HepG2 (cell line): ENCODE measurements at regions not wholly inside any gene's neighbourhood (a gene's known extent, or its start where the extent isn't known, plus 50 kb on each side); places are given as distances from the start of the nearest gene placed in this dataset.

ENCODE experiments used
- ATAC-seq: fragments of 200-7000 bp; cut with Tn5 transposase; 3 replicates; pipeline ENCODE4 v1.9.1; 2020; ENCODE audit warnings: mild to moderate bottlenecking, moderate library complexity
- BruUV-seq: library from RNA; stranded (reverse); fragments of 400-500 nt; replicated peaks from 2 replicates; lab custom pipeline; 2021; lab: Mats Ljungman, UMichigan
- CTCF ChIA-PET: fragments of 300-600 bp; formaldehyde crosslinking; extraction: SDS; loops from one replicate; lab custom pipeline; 2021; ENCODE audit warnings: low total read pairs, inconsistent platforms, low intra/inter-chr PET ratio; lab: Yijun Ruan, JAX
- POLR2A ChIA-PET: fragments of 350-600 bp; sonication (Branson Sonifier 250); formaldehyde crosslinking; loops from one replicate; lab custom pipeline; 2020; ENCODE audit warnings: antibody characterized with exemption, inconsistent platforms; lab: Yijun Ruan, JAX
- DNase-seq: peaks from one replicate; pipeline ENCODE4 v3.0.0-alpha.2; 2015; ENCODE audit warnings: low spot score
- FAIRE-seq: peaks from 3 replicates; lab custom pipeline; 2011; peaks lifted over from hg19 to GRCh38; lab: Jason Lieb, UNC
- H2AFZ ChIP-seq: one replicate; pipeline ENCODE4 v1.6.1; 2011; ENCODE audit warnings: low read length, inconsistent platforms
- H3K27ac ChIP-seq: fragments of 300-600 bp; 3 replicates; pipeline ENCODE4 v1.8.0; 2011; ENCODE audit warnings: mixed run types, mild to moderate bottlenecking, mixed read lengths, low read length, inconsistent platforms; ENCODE audit not compliant: insufficient read depth; ENCODE audit errors: extremely low read length
- H3K27me3 ChIP-seq, 2 experiments: fragments of 200-600 bp in 1 of 2; 2 replicates in 1 of 2; 3 replicates in 1 of 2; pipeline versions ENCODE4 v1.6.0 to v1.8.0; 2011; ENCODE audit warnings: low read length in 2 of 2, mild to moderate bottlenecking in 2 of 2, moderate library complexity in 2 of 2, inconsistent platforms in 1 of 2; ENCODE audit not compliant: insufficient read depth in 2 of 2, control insufficient read depth in 1 of 2
- H3K36me3 ChIP-seq, 2 experiments: fragments of 200-600 bp in 1 of 2; replicated peaks in 1 of 2; 2 replicates in 1 of 2; 3 replicates in 1 of 2; pipeline versions ENCODE4 v1.5.1 to v1.8.0; 2011; ENCODE audit warnings: low read length in 2 of 2, inconsistent platforms in 1 of 2; ENCODE audit not compliant: insufficient read depth in 2 of 2, control insufficient read depth in 1 of 2
- H3K4me1 ChIP-seq: 2 replicates; pipeline ENCODE4 v1.5.1; 2012; ENCODE audit warnings: low read length, inconsistent platforms; ENCODE audit not compliant: insufficient read depth
- H3K4me2 ChIP-seq: 2 replicates; pipeline ENCODE4 v1.6.0; 2011; ENCODE audit warnings: low read depth, low read length, inconsistent platforms
- H3K4me3 ChIP-seq, 3 experiments: fragments of 200-600 bp in 1 of 3; sonication (generic), shearing (Covaris generic) in 1 of 3; replicated peaks in 1 of 3; 2 replicates each; pipeline ENCODE4 v1.5.1; 2011 to 2016; ENCODE audit warnings: low read length in 3 of 3, inconsistent platforms in 2 of 3, low read depth in 2 of 3, mild to moderate bottlenecking in 2 of 3, control low read depth in 1 of 3, mixed read lengths in 1 of 3; ENCODE audit not compliant: insufficient read depth in 1 of 3
- H3K79me2 ChIP-seq: one replicate; pipeline ENCODE4 v1.6.1; 2011; ENCODE audit warnings: low read length, inconsistent platforms; ENCODE audit not compliant: insufficient read depth
- H3K9ac ChIP-seq: 2 replicates; pipeline ENCODE4 v1.6.0; 2011; ENCODE audit warnings: mild to moderate bottlenecking, low read depth, low read length, inconsistent platforms; ENCODE audit not compliant: insufficient read depth
- H3K9me3 ChIP-seq: 2 replicates; pipeline ENCODE4 v1.5.1; 2012; ENCODE audit warnings: mild to moderate bottlenecking, low read length
- H4K20me1 ChIP-seq: 2 replicates; pipeline ENCODE4 v1.6.0; 2011; ENCODE audit warnings: inconsistent platforms, mild to moderate bottlenecking, low read length, moderate library complexity; ENCODE audit not compliant: insufficient read depth
- FIP1L1 ChIP-seq: fragments of 200-400 bp; formaldehyde crosslinking; IDR thresholded peaks from 2 replicates; pipeline ENCODE4 v1.6.1; 2018; ENCODE audit warnings: low read depth, mild to moderate bottlenecking, low read length, moderate library complexity, borderline replicate concordance; ENCODE audit not compliant: insufficient read depth
- MTA1 ChIP-seq: sonication (generic); formaldehyde crosslinking; IDR thresholded peaks from 2 replicates; pipeline ENCODE4 v1.4.0; 2020; ENCODE audit warnings: missing genetic modification reagents, mild to moderate bottlenecking, borderline replicate concordance
- NR3C1 ChIP-seq: sonication (generic); formaldehyde crosslinking; IDR thresholded peaks from 2 replicates; pipeline ENCODE4 v1.4.0; 2020; ENCODE audit warnings: missing genetic modification reagents
- PAF1 ChIP-seq: IDR thresholded peaks from 2 replicates; pipeline ENCODE4 v1.6.1; 2016; ENCODE audit warnings: missing genetic modification reagents, missing compliant biosample characterization
- POLR2A ChIP-seq, 2 experiments: IDR thresholded peaks; 2 replicates each; pipeline ENCODE4 v1.6.1; 2011; ENCODE audit warnings: low read depth in 2 of 2, low read length in 2 of 2, mild to moderate bottlenecking in 1 of 2, moderate library complexity in 1 of 2; ENCODE audit not compliant: insufficient read depth in 1 of 2
- POLR2AphosphoS2 ChIP-seq: IDR thresholded peaks from 2 replicates; pipeline ENCODE4 v1.6.1; 2011; ENCODE audit warnings: low read depth, low read length, improper control_type of control experiment
- POLR2G ChIP-seq: fragments of 200-400 bp; formaldehyde crosslinking; IDR thresholded peaks from 2 replicates; pipeline ENCODE4 v1.6.1; 2018; ENCODE audit warnings: mild to moderate bottlenecking, low read depth, low read length, moderate library complexity
- RBM22 ChIP-seq: fragments of 200-400 bp; formaldehyde crosslinking; optimal IDR thresholded peaks from 2 replicates; pipeline ENCODE3; 2017; ENCODE audit warnings: mild to moderate bottlenecking, low read length, moderate library complexity
- SMAD1 ChIP-seq: sonication (generic); formaldehyde crosslinking; IDR thresholded peaks from 2 replicates; pipeline ENCODE4 v1.4.0; 2020; ENCODE audit warnings: missing genetic modification reagents, low read depth, mild to moderate bottlenecking, borderline replicate concordance
- ZFP82 ChIP-seq: sonication (generic); formaldehyde crosslinking; IDR thresholded peaks from 2 replicates; pipeline ENCODE4 v1.5.1; 2020; ENCODE audit warnings: mild to moderate bottlenecking, missing genetic modification reagents, borderline replicate concordance
- WGBS: methylation state at CpG from one replicate; pipeline ENCODE4 v1.1.6; 2017; ENCODE audit warnings: low lambda C conversion rate; 5-methylcytosine and 5-hydroxymethylcytosine counted together
- in situ Hi-C: cut with HindIII; loops from 2 replicates; pipeline ENCODE4 v1.10.0; 2017; ENCODE audit warnings: low pct_unique_long_range_greater_than_20kb; ENCODE audit not compliant: extremely low pct_ligation_motif_present
- intact Hi-C: fragments of 100-400 bp; cut with micrococcal nuclease; formaldehyde crosslinking; loops from one replicate; pipeline ENCODE4 v1.10.0; 2022; ENCODE audit not compliant: unreplicated experiment

GRCh38 chr9:94182532-94182931 lies 76.6 kb upstream of the ZNF169 start:
- no peaks in the 10 kb centered on the region; a peak in 1 of 5 replicates for H3K36me3 ChIP-seq
- H2AFZ ChIP-seq = no peak overlapping the region
- no peak overlapping the region for H3K4me3 ChIP-seq
- no peak for FAIRE-seq
- peak; percentile 37 for ATAC-seq
- TF ChIP-seq POLR2AphosphoS2 (peak; percentile 27; the same call in 1 of the 2 replicates), SMAD1 (no peak), ZFP82 (CRISPR knock-in tag) (0 out of 2 replicates have a peak, but pooled peaks have one; percentile 34), RBM22 (peak; percentile 63), POLR2A (IDR thresholded peaks at IDR 0.05; ENCODE audit: insufficient read depth in 1 of 2, low read depth in 2 of 2, low read length in 2 of 2) (peak in 1 of 2 experiments; percentile 36; a peak in 1 of 4 replicates), POLR2G (peak; percentile 39; the same call in 1 of the 2 replicates), NR3C1 (no peak)
- ChIA-PET POLR2A (no interaction called here), CTCF (no interaction called here)
- WGBS = 98% methylated on average over 3 of the region's 3 CpGs
- BruUV-seq = no TSS peak
- H3K27ac ChIP-seq = no peak overlapping the region
- H4K20me1 ChIP-seq = peaks cover 29% of the 10 kb centered on the region
- no peaks in the 10 kb centered on the region for H3K27me3 ChIP-seq
- DNase-seq = no peak
- H3K79me2 ChIP-seq = peaks cover 6% of the 10 kb centered on the region
- in situ Hi-C loops (no loop called here), intact Hi-C loops (no loop called here)
- H3K4me1 ChIP-seq = peaks cover 24% of the 10 kb centered on the region
- no peak overlapping the region for H3K4me2 ChIP-seq
- no peaks in the 10 kb centered on the region for H3K9me3 ChIP-seq
- no peak overlapping the region for H3K9ac ChIP-seq

GRCh38 chr9:94183240-94183999 lies 75.7 kb upstream of the ZNF169 start:
- Histone ChIP-seq H3K4me1 (peaks cover 16% of the 10 kb centered on the region), H3K9me3 (no peaks in the 10 kb centered on the region), H4K20me1 (peaks cover 23% of the 10 kb centered on the region), H3K79me2 (peaks cover 2% of the 10 kb centered on the region), H3K4me2 (no peak overlapping the region), H3K36me3 (no peaks in the 10 kb centered on the region), H2AFZ (no peak overlapping the region), H3K9ac (no peak overlapping the region), H3K27ac (no peak overlapping the region), H3K4me3 (no peak overlapping the region), H3K27me3 (no peaks in the 10 kb centered on the region)
- ChIA-PET CTCF (no interaction called here), POLR2A (no interaction called here)
- no peak for TF ChIP-seq FIP1L1
- TF ChIP-seq PAF1 (CRISPR knock-in tag) = 0 out of 2 replicates have a peak, but pooled peaks have one; percentile 58
- peak; percentile 50 for TF ChIP-seq RBM22
- TF ChIP-seq MTA1 (CRISPR knock-in tag) = no peak
- no TSS peak for BruUV-seq
- intact Hi-C loops (no loop called here), in situ Hi-C loops (no loop called here)
- 97% methylated on average over 5 of the region's 5 CpGs for WGBS
- FAIRE-seq (no peak), ATAC-seq (peak; percentile 3; the same call in 2 of the 3 replicates), DNase-seq (no peak)
